DMS114 treated with DMSO at 0.1 percent for 48 hours (cell line): ENCODE measurements at regions not wholly inside any gene's neighbourhood (a gene's known extent, or its start where the extent isn't known, plus 50 kb on each side); places are given as distances from the start of the nearest gene placed in this dataset.

Experiments
- DNase-seq: peaks from one replicate; lab custom pipeline; 2025; ENCODE audit not compliant: unreplicated experiment; lab: John Stamatoyannopoulos, UW

- no peak for DNase-seq
Measured at GRCh38 chr5:9861666-9862256, 231.6 kb upstream of the TAS2R1 start.

GRCh38 chr5:9859808-9860207 lies 229.7 kb upstream of the TAS2R1 start:
- no peak for DNase-seq

GRCh38 chr5:9858043-9858442 lies 227.9 kb upstream of the TAS2R1 start:
- DNase-seq, result no peak

- DNase-seq, result no peak
Measured at GRCh38 chr5:9853309-9853708, 223.2 kb upstream of the TAS2R1 start.

- no peak for DNase-seq
Measured at GRCh38 chr5:9852671-9853070, 222.5 kb upstream of the TAS2R1 start.

- no peak for DNase-seq
Measured at GRCh38 chr5:9851458-9851857, 221.3 kb upstream of the TAS2R1 start.

GRCh38 chr5:9850456-9850855 lies 220.3 kb upstream of the TAS2R1 start:
- no peak for DNase-seq

GRCh38 chr5:9847631-9848030 lies 217.5 kb upstream of the TAS2R1 start:
- DNase-seq, result no peak

GRCh38 chr5:9845185-9845584 lies 215.0 kb upstream of the TAS2R1 start:
- DNase-seq, result no peak

- no peak for DNase-seq
Measured at GRCh38 chr5:9841516-9842170, 211.5 kb upstream of the TAS2R1 start.

GRCh38 chr5:9838916-9839315 lies 208.8 kb upstream of the TAS2R1 start:
- no peak for DNase-seq

GRCh38 chr5:9834871-9835770 lies 205.0 kb upstream of the TAS2R1 start:
- DNase-seq, result no peak

GRCh38 chr5:9833871-9834270 lies 203.7 kb upstream of the TAS2R1 start:
- DNase-seq, result no peak

- no peak for DNase-seq
Measured at GRCh38 chr5:9832921-9833320, 202.8 kb upstream of the TAS2R1 start.

GRCh38 chr5:9831823-9832222 lies 201.7 kb upstream of the TAS2R1 start:
- no peak for DNase-seq

- no peak for DNase-seq
Measured at GRCh38 chr5:9830184-9830583, 200.0 kb upstream of the TAS2R1 start.

GRCh38 chr5:9829621-9830020 lies 199.5 kb upstream of the TAS2R1 start:
- DNase-seq, result no peak

GRCh38 chr5:9820691-9821449 lies 190.7 kb upstream of the TAS2R1 start:
- no peak for DNase-seq

- no peak for DNase-seq
Measured at GRCh38 chr5:9818340-9818845, 188.2 kb upstream of the TAS2R1 start.

- no peak for DNase-seq
Measured at GRCh38 chr5:9817819-9818218, 187.7 kb upstream of the TAS2R1 start.

- DNase-seq, result no peak
Measured at GRCh38 chr5:9815051-9815450, 184.9 kb upstream of the TAS2R1 start.
